DND-41 (cell line): ENCODE measurements at regions not wholly inside any gene's neighbourhood (a gene's known extent, or its start where the extent isn't known, plus 50 kb on each side); places are given as distances from the start of the nearest gene placed in this dataset.

ENCODE experiments used
- EZH2 ChIP-seq: IDR thresholded peaks from 3 replicates; pipeline ENCODE4 v1.6.1; 2012; ENCODE audit warnings: borderline replicate concordance, low read depth, mild to moderate bottlenecking, moderate library complexity, low read length, inconsistent platforms; ENCODE audit not compliant: severe bottlenecking
- TF ChIP-seq, protein P1 (sequence below): IDR thresholded peaks from 2 replicates; pipeline ENCODE4 v1.5.1; 2012; ENCODE audit warnings: borderline replicate concordance, low read length, moderate library complexity, mild to moderate bottlenecking; ENCODE audit not compliant: poor library complexity, severe bottlenecking; ENCODE audit errors: extremely low read depth

DNA sequence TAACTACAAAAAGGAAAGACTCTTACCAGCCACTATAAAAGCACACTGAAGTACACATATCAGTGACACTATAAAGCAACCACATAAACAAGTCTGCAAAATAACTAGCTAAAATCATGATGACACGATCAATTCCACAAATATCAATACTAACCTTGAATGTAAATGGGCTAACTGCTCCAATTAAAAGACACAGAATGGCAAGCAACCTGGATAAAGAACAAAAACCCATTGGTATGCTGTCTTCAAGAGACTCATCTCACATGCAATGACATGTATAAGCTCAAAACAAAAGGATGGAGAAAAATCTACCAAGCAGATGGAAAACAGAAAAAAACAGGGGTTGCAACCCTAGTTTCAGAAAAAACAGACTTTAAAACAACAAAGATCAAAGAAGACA lies 59.7 kb upstream of the LYPLAL1 start:
- TF ChIP-seq, protein P1, sequence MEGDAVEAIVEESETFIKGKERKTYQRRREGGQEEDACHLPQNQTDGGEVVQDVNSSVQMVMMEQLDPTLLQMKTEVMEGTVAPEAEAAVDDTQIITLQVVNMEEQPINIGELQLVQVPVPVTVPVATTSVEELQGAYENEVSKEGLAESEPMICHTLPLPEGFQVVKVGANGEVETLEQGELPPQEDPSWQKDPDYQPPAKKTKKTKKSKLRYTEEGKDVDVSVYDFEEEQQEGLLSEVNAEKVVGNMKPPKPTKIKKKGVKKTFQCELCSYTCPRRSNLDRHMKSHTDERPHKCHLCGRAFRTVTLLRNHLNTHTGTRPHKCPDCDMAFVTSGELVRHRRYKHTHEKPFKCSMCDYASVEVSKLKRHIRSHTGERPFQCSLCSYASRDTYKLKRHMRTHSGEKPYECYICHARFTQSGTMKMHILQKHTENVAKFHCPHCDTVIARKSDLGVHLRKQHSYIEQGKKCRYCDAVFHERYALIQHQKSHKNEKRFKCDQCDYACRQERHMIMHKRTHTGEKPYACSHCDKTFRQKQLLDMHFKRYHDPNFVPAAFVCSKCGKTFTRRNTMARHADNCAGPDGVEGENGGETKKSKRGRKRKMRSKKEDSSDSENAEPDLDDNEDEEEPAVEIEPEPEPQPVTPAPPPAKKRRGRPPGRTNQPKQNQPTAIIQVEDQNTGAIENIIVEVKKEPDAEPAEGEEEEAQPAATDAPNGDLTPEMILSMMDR = no peak
- TF ChIP-seq EZH2 = no peak
